SU-DHL-6 (cell line): ENCODE measurements at regions not wholly inside any gene's neighbourhood (a gene's known extent, or its start where the extent isn't known, plus 50 kb on each side); places are given as distances from the start of the nearest gene placed in this dataset.
A peak's percentile ranks its signal among the peaks of the same experiment; 100 is the strongest.

Source experiments
- H2AFZ ChIP-seq: fragments of 200-600 bp; sonication (generic); 2 replicates; pipeline ENCODE4 v1.6.1; 2014; ENCODE audit warnings: low read depth, mild to moderate bottlenecking, moderate library complexity, mixed read lengths, antibody characterized with exemption, low read length; ENCODE audit not compliant: severe bottlenecking
- H3F3A ChIP-seq: fragments of 200-600 bp; shearing (Covaris generic); 2 replicates; pipeline ENCODE4 v1.6.0; 2016; ENCODE audit warnings: antibody characterized with exemption, mild to moderate bottlenecking; ENCODE audit not compliant: insufficient read depth
- H3K27ac ChIP-seq: fragments of 200-600 bp; sonication (generic); 2 replicates; pipeline ENCODE4 v1.5.1; 2016; ENCODE audit warnings: low read depth, mild to moderate bottlenecking, low read length, moderate library complexity, mixed read lengths
- H3K27me3 ChIP-seq: fragments of 200-600 bp; sonication (generic), shearing (Covaris generic); 2 replicates; pipeline ENCODE4 v1.6.0; 2014; ENCODE audit warnings: mild to moderate bottlenecking, low read length
- H3K36me3 ChIP-seq: fragments of 200-600 bp; sonication (generic); 2 replicates; pipeline ENCODE4 v1.6.1; 2014; ENCODE audit warnings: mild to moderate bottlenecking, low read length, mixed read lengths
- H3K4me2 ChIP-seq: fragments of 300-600, 200-600 bp; shearing (Covaris generic), sonication (generic); 2 replicates; pipeline ENCODE4 v1.6.0; 2014; ENCODE audit warnings: low read length, low read depth, mild to moderate bottlenecking; ENCODE audit not compliant: poor library complexity, severe bottlenecking
- H3K4me3 ChIP-seq: fragments of 200-600 bp; sonication (generic); 2 replicates; pipeline ENCODE4 v1.5.1; 2014; ENCODE audit warnings: antibody characterized with exemption, low read length, mild to moderate bottlenecking, mixed read lengths; ENCODE audit not compliant: insufficient read depth, poor library complexity, severe bottlenecking
- H3K79me2 ChIP-seq: fragments of 200-600 bp; sonication (generic); 2 replicates; pipeline ENCODE4 v1.6.1; 2014; ENCODE audit warnings: mild to moderate bottlenecking, low read length, moderate library complexity; ENCODE audit not compliant: insufficient read depth
- H3K9ac ChIP-seq: fragments of 200-600 bp; sonication (generic); 2 replicates; pipeline ENCODE4 v1.7.0; 2014; ENCODE audit warnings: mild to moderate bottlenecking, low read length
- H3K9me2 ChIP-seq: fragments of 200-600 bp; sonication (generic); replicated peaks from 2 replicates; pipeline ENCODE4 v1.6.1; 2014; ENCODE audit warnings: low read length; ENCODE audit not compliant: insufficient read depth
- H3K9me3 ChIP-seq: fragments of 200-600 bp; sonication (generic); 2 replicates; pipeline ENCODE4 v1.6.1; 2014; ENCODE audit warnings: low read length, mixed read lengths; ENCODE audit not compliant: insufficient read depth
- H4K20me1 ChIP-seq: fragments of 200-600 bp; sonication (generic); 2 replicates; pipeline ENCODE4 v1.6.1; 2014; ENCODE audit warnings: low read depth, mild to moderate bottlenecking, antibody characterized with exemption, low read length, moderate library complexity, mixed read lengths
- EZH2phosphoT487 ChIP-seq: fragments of 200-600 bp; sonication (generic), shearing (Covaris generic); conservative IDR thresholded peaks from 2 replicates; pipeline ENCODE4 v1.6.1; 2018; ENCODE audit warnings: mild to moderate bottlenecking, antibody characterized with exemption, low read length, moderate library complexity, mixed read lengths
- TF ChIP-seq, protein P1 (sequence below): fragments of 200-600 bp; sonication (generic); IDR thresholded peaks from one replicate; pipeline ENCODE4 v1.5.1; 2017; ENCODE audit warnings: antibody characterized with exemption, mild to moderate bottlenecking, low read length, moderate library complexity; ENCODE audit not compliant: insufficient read depth, poor library complexity, severe bottlenecking

DNA sequence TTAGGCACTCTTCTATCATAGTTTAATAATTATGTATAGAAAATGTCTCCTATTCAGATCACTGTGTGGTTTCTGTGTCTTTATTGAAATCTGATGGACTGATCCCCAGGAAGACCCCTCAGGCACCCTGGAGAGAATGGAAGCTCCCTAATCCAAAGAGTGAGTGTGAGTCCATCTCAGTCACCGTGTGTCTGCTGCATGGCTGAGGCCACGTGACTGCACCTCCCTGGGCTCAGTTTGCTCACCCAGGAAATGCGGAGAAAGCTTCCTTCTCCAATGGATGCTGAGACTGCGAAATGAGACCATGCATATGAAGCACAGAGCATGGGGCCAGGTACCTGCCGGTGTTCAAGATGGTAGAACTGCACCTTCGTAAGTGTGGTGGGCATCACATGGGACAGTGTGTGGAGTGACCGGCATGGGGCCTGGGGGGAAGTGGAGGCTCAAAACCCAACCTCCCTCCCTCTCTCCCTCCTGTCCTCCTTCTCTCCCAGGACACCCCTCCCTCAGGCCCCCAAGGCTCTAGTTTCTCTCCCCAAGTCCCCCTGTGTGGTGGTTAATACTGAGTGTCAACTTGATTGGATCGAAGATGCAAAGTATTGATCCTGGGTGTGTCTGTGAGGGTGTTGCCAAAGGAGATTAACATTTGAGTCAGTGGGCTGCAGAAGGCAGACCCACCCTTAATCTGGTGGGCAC is 557.5 kb downstream of the PTPRU start:
- TF ChIP-seq, protein P1, sequence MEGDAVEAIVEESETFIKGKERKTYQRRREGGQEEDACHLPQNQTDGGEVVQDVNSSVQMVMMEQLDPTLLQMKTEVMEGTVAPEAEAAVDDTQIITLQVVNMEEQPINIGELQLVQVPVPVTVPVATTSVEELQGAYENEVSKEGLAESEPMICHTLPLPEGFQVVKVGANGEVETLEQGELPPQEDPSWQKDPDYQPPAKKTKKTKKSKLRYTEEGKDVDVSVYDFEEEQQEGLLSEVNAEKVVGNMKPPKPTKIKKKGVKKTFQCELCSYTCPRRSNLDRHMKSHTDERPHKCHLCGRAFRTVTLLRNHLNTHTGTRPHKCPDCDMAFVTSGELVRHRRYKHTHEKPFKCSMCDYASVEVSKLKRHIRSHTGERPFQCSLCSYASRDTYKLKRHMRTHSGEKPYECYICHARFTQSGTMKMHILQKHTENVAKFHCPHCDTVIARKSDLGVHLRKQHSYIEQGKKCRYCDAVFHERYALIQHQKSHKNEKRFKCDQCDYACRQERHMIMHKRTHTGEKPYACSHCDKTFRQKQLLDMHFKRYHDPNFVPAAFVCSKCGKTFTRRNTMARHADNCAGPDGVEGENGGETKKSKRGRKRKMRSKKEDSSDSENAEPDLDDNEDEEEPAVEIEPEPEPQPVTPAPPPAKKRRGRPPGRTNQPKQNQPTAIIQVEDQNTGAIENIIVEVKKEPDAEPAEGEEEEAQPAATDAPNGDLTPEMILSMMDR, result no peak
- TF ChIP-seq EZH2phosphoT487, result no peak
- Histone ChIP-seq H3K27me3 (no peaks in the 10 kb centered on the region), H3K27ac (no peak overlapping the region), H3K9me2 (no peaks in the 10 kb centered on the region), H3K4me3 (no peak overlapping the region), H3K79me2 (no peaks in the 10 kb centered on the region), H2AFZ (no peak overlapping the region), H3K36me3 (no peaks in the 10 kb centered on the region), H4K20me1 (no peaks in the 10 kb centered on the region), H3F3A (no peaks in the 10 kb centered on the region), H3K4me2 (no peak overlapping the region), H3K9ac (no peak overlapping the region), H3K9me3 (no peaks in the 10 kb centered on the region)

DNA sequence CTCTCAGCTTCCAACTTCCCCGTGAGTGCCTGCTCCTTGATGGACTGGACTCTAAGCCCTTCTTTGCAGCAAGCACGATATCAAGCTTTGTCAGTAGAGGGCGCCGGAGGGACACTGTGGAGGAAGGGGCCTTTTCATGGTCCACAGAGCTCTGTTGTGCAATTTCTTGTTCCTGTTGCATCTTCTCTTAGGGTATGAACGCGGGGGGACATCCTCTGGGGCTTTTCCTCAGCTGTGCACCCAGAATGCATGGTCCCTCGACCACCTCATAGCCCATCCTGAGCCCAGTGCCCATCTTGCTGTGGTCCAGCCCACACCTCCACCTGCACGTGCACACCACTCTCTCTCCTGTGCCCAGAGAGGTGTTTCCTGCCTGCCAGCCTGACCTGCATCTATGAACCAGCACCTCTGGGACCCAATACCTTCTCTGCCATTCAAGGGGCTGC is 556.8 kb downstream of the PTPRU start:
- no peaks in the 10 kb centered on the region for H3K9me2 ChIP-seq
- H3F3A ChIP-seq, result no peaks in the 10 kb centered on the region
- H3K79me2 ChIP-seq, result no peaks in the 10 kb centered on the region
- TF ChIP-seq EZH2phosphoT487, result no peak
- TF ChIP-seq, protein P1, result peak; percentile 65
- H3K9me3 ChIP-seq, result no peaks in the 10 kb centered on the region
- H3K27ac ChIP-seq, result no peak overlapping the region
- H3K36me3 ChIP-seq, result no peaks in the 10 kb centered on the region
- no peak overlapping the region for H3K4me3 ChIP-seq
- no peak overlapping the region for H3K9ac ChIP-seq
- no peak overlapping the region for H2AFZ ChIP-seq
- no peaks in the 10 kb centered on the region for H4K20me1 ChIP-seq
- no peak overlapping the region for H3K4me2 ChIP-seq
- H3K27me3 ChIP-seq, result no peaks in the 10 kb centered on the region

DNA sequence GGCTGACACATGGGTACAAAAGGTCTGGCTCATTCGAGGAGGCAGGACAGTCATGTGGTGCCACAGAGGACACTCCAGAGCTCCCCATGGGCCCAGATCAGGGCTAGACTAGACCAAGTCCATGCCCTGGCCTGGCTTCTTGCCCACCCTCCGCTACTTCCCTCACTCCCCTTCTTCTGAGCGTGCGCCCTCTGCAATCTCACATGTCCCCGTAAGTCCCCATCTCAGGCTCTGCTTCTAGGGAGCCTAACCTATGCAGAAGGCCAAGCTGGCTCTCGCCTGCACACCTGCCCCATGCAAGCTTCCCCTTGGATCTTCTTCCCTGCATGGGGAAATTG is 553.6 kb downstream of the PTPRU start:
- no peak overlapping the region for H3K4me2 ChIP-seq
- TF ChIP-seq EZH2phosphoT487, result no peak
- TF ChIP-seq, protein P1, result no peak
- no peak overlapping the region for H3K9ac ChIP-seq
- H3K27ac ChIP-seq, result no peak overlapping the region
- H3K27me3 ChIP-seq, result no peaks in the 10 kb centered on the region
- H3K79me2 ChIP-seq, result no peaks in the 10 kb centered on the region
- H3K9me3 ChIP-seq, result no peaks in the 10 kb centered on the region
- no peaks in the 10 kb centered on the region for H3K9me2 ChIP-seq
- no peaks in the 10 kb centered on the region for H3K36me3 ChIP-seq
- no peaks in the 10 kb centered on the region for H3F3A ChIP-seq
- no peak overlapping the region for H2AFZ ChIP-seq
- no peak overlapping the region for H3K4me3 ChIP-seq
- no peaks in the 10 kb centered on the region for H4K20me1 ChIP-seq
